HEK293 (cell line): ENCODE measurements at regions not wholly inside any gene's neighbourhood (a gene's known extent, or its start where the extent isn't known, plus 50 kb on each side); places are given as distances from the start of the nearest gene placed in this dataset.

ENCODE experiments used
- BCL11A ChIP-seq: fragments of 450-650 bp; formaldehyde crosslinking; IDR thresholded peaks from 2 replicates; pipeline ENCODE4 v1.5.1; 2016; ENCODE audit warnings: low read depth, missing biosample characterization, missing genetic modification characterization
- KLF1 ChIP-seq: fragments of 450-650 bp; formaldehyde crosslinking; IDR thresholded peaks from 2 replicates; pipeline ENCODE4 v1.5.1; 2016; ENCODE audit warnings: missing biosample characterization, missing genetic modification characterization
- ZBTB48 ChIP-seq: fragments of 450-650 bp; formaldehyde crosslinking; IDR thresholded peaks from 2 replicates; pipeline ENCODE4 v1.5.1; 2016; ENCODE audit warnings: missing biosample characterization, missing genetic modification characterization
- ZNF24 ChIP-seq: fragments of 450-650 bp; formaldehyde crosslinking; IDR thresholded peaks from 2 replicates; pipeline ENCODE4 v1.5.1; 2016; ENCODE audit warnings: missing biosample characterization, missing genetic modification characterization
- ZNF768 ChIP-seq: fragments of 450-650 bp; formaldehyde crosslinking; IDR thresholded peaks from 2 replicates; pipeline ENCODE4 v1.5.1; 2018; ENCODE audit warnings: missing biosample characterization, mild to moderate bottlenecking, missing genetic modification characterization
- ZNF785 ChIP-seq: fragments of 450-650 bp; formaldehyde crosslinking; IDR thresholded peaks from 2 replicates; pipeline ENCODE4 v1.5.1; 2016; ENCODE audit warnings: missing biosample characterization, missing genetic modification characterization
- ZSCAN4 ChIP-seq: fragments of 450-650 bp; formaldehyde crosslinking; IDR thresholded peaks from 2 replicates; pipeline ENCODE4 v1.5.1; 2017; ENCODE audit warnings: missing biosample characterization, missing genetic modification characterization
- TF ChIP-seq, protein P1 (sequence below): fragments of 450-650 bp; formaldehyde crosslinking; IDR thresholded peaks from 2 replicates; pipeline ENCODE4 v1.5.1; 2016; ENCODE audit warnings: missing biosample characterization, missing genetic modification characterization

DNA sequence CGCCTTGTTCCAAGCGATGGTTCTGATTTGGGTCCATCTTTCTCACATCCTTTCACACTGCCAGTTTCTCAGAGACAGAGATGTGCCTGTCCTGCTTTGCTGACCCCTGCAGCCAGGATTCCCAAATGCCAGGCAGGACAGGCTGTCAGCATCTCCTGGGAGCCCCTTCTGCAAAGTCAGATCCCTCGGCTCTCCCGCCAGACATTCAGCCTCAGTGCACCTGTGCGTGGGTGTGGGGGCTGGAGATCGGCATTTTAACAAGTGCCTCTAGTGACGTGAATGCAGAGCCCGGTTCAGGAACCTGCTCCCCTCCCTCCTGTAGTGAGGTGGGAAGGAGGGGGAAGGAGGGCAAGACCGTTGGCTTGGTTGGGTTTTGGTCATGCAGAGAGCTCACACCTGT lies 108.9 kb upstream of the FGF3 start:
- TF ChIP-seq ZSCAN4 (tag by site-specific recombination) (no peak), BCL11A (tag by site-specific recombination) (no peak), ZBTB48 (tag by site-specific recombination) (no peak), ZNF24 (no peak), ZNF785 (tag by site-specific recombination) (no peak), ZNF768 (tag by site-specific recombination) (no peak), KLF1 (tag by site-specific recombination) (no peak)
- TF ChIP-seq, protein P1, sequence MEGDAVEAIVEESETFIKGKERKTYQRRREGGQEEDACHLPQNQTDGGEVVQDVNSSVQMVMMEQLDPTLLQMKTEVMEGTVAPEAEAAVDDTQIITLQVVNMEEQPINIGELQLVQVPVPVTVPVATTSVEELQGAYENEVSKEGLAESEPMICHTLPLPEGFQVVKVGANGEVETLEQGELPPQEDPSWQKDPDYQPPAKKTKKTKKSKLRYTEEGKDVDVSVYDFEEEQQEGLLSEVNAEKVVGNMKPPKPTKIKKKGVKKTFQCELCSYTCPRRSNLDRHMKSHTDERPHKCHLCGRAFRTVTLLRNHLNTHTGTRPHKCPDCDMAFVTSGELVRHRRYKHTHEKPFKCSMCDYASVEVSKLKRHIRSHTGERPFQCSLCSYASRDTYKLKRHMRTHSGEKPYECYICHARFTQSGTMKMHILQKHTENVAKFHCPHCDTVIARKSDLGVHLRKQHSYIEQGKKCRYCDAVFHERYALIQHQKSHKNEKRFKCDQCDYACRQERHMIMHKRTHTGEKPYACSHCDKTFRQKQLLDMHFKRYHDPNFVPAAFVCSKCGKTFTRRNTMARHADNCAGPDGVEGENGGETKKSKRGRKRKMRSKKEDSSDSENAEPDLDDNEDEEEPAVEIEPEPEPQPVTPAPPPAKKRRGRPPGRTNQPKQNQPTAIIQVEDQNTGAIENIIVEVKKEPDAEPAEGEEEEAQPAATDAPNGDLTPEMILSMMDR (tag by site-specific recombination) = no peak
